ENCODE measurements at regions not wholly inside any gene's neighbourhood (a gene's known extent, or its start where the extent isn't known, plus 50 kb on each side); places are given as distances from the start of the nearest gene placed in this dataset.
"Not testable (repeated sequence)": the region's sequence is repeated elsewhere in the genome, so short reads cannot be mapped to it uniquely, and the experiment has no call there.

DNA sequence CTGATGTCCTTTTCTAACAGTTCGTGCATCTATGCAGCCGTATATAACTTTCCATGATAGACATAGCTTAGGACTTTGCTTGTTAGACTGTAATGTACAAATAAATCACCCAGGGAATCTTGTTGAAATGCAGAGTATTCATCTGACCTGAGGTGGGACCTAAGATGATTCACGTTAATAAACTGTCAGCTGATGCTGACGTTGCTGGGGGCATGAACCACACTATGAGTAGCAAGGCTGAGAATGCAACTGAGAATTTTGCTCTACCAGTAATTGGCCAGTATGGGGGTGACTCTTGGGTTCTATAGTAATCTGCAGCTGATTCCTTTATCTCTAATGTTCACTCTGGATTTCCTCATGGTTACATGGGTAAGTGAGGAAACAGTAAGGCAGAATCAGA, 130.1 kb upstream of the MALRD1 start:
- intact Hi-C loops (cut with DNase I): no loop called here
- H3K27ac ChIP-seq: no peak overlapping the region
- H3K36me3 ChIP-seq: no peaks in the 10 kb centered on the region
- DNase-seq (no peak), ATAC-seq (no peak)
- no peaks in the 10 kb centered on the region for H3K4me1 ChIP-seq
- no peak overlapping the region for H3K4me3 ChIP-seq
- H3K27me3 ChIP-seq (ENCODE audit: low read depth): no peaks in the 10 kb centered on the region
- no peak for TF ChIP-seq CTCF (IDR thresholded peaks at IDR 0.05)
- no peaks in the 10 kb centered on the region for H3K9me3 ChIP-seq

GRCh38 chr10:18949391-18949790, 99.2 kb upstream of the MALRD1 start:
- Histone ChIP-seq H3K9me3 (no peaks in the 10 kb centered on the region), H3K36me3 (no peaks in the 10 kb centered on the region), H3K27ac (no peak overlapping the region), H3K27me3 (ENCODE audit: low read depth) (no peaks in the 10 kb centered on the region), H3K4me3 (no peak overlapping the region), H3K4me1 (no peaks in the 10 kb centered on the region)
- ATAC-seq: no peak
- no peak for DNase-seq
- TF ChIP-seq CTCF (IDR thresholded peaks at IDR 0.05): no peak
- intact Hi-C loops (cut with DNase I): no loop called here

- ATAC-seq; DNase-seq; H3K4me3 ChIP-seq; H3K27me3 ChIP-seq (ENCODE audit: low read depth); H3K4me1 ChIP-seq; H3K36me3 ChIP-seq; intact Hi-C loops (cut with DNase I); H3K27ac ChIP-seq; H3K9me3 ChIP-seq: not testable (repeated sequence)
Observed at GRCh38 chr10:18951072-18951823, 97.4 kb upstream of the MALRD1 start.

GRCh38 chr10:18955061-18955460, 93.5 kb upstream of the MALRD1 start:
- TF ChIP-seq CTCF (IDR thresholded peaks at IDR 0.05): no peak
- intact Hi-C loops (cut with DNase I): no loop called here
- Histone ChIP-seq H3K4me3 (no peak overlapping the region), H3K36me3 (no peaks in the 10 kb centered on the region), H3K27me3 (ENCODE audit: low read depth) (no peaks in the 10 kb centered on the region), H3K4me1 (no peaks in the 10 kb centered on the region), H3K27ac (no peak overlapping the region), H3K9me3 (no peaks in the 10 kb centered on the region)
- no peak for DNase-seq
- ATAC-seq: no peak

DNA sequence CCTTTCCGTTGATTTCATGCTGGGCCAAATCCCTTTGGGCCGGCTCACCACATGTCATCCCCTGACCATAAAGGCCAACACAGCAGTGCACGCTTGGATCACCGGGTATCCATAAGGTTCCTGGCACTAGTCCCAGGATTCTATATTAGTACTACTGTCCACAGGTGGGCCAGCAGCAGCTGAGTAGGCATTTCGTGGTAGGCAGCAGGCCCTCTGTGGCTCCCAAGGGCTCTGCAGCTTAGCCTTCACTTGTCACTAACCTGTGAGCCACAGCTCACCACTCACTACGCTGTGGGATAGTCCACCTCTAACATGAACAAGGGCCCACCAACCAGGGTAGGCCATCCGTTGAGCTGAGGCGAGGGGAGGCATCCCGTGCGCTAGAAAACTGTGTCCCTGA, 89.2 kb upstream of the MALRD1 start:
- DNase-seq (no peak), ATAC-seq (peak in 1 of 2 donors; percentile 35)
- Histone ChIP-seq H3K27me3 (ENCODE audit: low read depth) (no peaks in the 10 kb centered on the region), H3K4me1 (no peaks in the 10 kb centered on the region), H3K27ac (no peak overlapping the region), H3K9me3 (no peaks in the 10 kb centered on the region), H3K36me3 (no peaks in the 10 kb centered on the region), H3K4me3 (no peak overlapping the region)
- intact Hi-C loops (cut with DNase I): no loop called here
- TF ChIP-seq CTCF (IDR thresholded peaks at IDR 0.05): no peak

DNA sequence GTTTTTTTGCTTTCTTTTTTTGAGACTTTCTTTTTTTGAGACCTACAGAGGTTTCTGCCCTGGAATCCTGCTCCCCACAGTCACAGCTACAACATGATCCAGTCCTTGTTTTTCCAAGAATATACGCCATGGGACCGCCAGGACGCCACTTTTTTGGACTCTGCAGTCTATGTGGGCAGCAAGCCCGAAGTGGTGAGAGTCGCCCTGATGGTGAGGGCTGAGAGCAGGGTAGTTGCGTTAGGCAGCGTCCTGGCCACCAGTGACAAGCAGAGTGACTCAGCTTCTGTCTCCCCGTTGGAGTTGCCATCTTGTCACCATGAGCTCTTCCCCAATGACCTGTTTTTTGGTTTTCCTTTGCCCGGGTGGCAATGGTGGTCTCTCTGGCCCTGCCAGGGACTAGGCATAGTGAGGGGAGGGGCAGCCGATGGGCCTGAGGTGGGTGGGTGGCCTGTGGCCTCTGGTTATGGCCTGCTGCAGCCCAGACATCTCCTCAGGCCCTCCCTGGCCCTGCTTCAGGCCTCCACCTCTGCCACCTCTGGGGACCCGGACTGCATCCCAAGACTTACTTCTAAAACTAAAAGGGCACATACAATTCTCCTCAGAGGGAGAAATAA, 88.0 kb upstream of the MALRD1 start:
- H3K27me3 ChIP-seq (ENCODE audit: low read depth): no peaks in the 10 kb centered on the region
- no peak for ATAC-seq
- H3K9me3 ChIP-seq: no peaks in the 10 kb centered on the region
- no peak overlapping the region for H3K27ac ChIP-seq
- no peak for DNase-seq
- TF ChIP-seq CTCF (IDR thresholded peaks at IDR 0.05): no peak
- intact Hi-C loops (cut with DNase I): no loop called here
- H3K4me3 ChIP-seq: no peak overlapping the region
- no peaks in the 10 kb centered on the region for H3K36me3 ChIP-seq
- no peaks in the 10 kb centered on the region for H3K4me1 ChIP-seq

Data from lower lobe of right lung (tissue), 2 donors.